HepG2 (cell line): ENCODE measurements at regions not wholly inside any gene's neighbourhood (a gene's known extent, or its start where the extent isn't known, plus 50 kb on each side); places are given as distances from the start of the nearest gene placed in this dataset.

Source experiments
- ARNTL ChIP-seq: sonication (generic); formaldehyde crosslinking; IDR thresholded peaks from 2 replicates; pipeline ENCODE4 v1.4.0; 2020; ENCODE audit warnings: mild to moderate bottlenecking, missing genetic modification reagents
- BCL6 ChIP-seq: IDR thresholded peaks from 2 replicates; pipeline ENCODE4 v1.6.1; 2016; ENCODE audit warnings: missing genetic modification reagents, missing compliant biosample characterization
- CEBPZ ChIP-seq: IDR thresholded peaks from 2 replicates; pipeline ENCODE4 v1.6.1; 2012; ENCODE audit warnings: low read length, improper control_type of control experiment
- GLI4 ChIP-seq: sonication (generic); formaldehyde crosslinking; IDR thresholded peaks from 2 replicates; pipeline ENCODE4 v1.5.1; 2020; ENCODE audit warnings: missing genetic modification reagents, mild to moderate bottlenecking, moderate library complexity, borderline replicate concordance
- HNRNPK ChIP-seq: fragments of 200-400 bp; formaldehyde crosslinking; IDR thresholded peaks from 2 replicates; pipeline ENCODE4 v1.6.1; 2018; ENCODE audit warnings: low read length, low read depth, moderate library complexity, mild to moderate bottlenecking; ENCODE audit not compliant: poor library complexity, severe bottlenecking
- PBX3 ChIP-seq: sonication (generic); formaldehyde crosslinking; IDR thresholded peaks from 2 replicates; pipeline ENCODE4 v1.8.1; 2023; ENCODE audit warnings: missing genetic modification reagents, inconsistent platforms, borderline replicate concordance
- ZBTB26 ChIP-seq: IDR thresholded peaks from 2 replicates; pipeline ENCODE4 v1.6.1; 2016; ENCODE audit warnings: missing compliant biosample characterization, missing genetic modification reagents, borderline replicate concordance
- ZBTB43 ChIP-seq: sonication (generic); formaldehyde crosslinking; conservative IDR thresholded peaks from 2 replicates; pipeline ENCODE4 v1.4.0; 2020; ENCODE audit warnings: missing genetic modification reagents

- TF ChIP-seq HNRNPK (no peak), CEBPZ (no peak), GLI4 (no peak), ARNTL (CRISPR knock-in tag) (no peak), BCL6 (CRISPR knock-in tag) (no peak), PBX3 (CRISPR knock-in tag) (no peak), ZBTB43 (CRISPR knock-in tag) (no peak), ZBTB26 (CRISPR knock-in tag) (no peak)
These were observed 224.1 kb downstream of the TPRG1 start for GRCh38 chr3:189395825-189396224.
